GM12872 (cell line): ENCODE measurements at regions not wholly inside any gene's neighbourhood (a gene's known extent, or its start where the extent isn't known, plus 50 kb on each side); places are given as distances from the start of the nearest gene placed in this dataset.

ENCODE experiments used
- CTCF ChIP-seq: IDR thresholded peaks from 3 replicates; pipeline ENCODE4 v1.5.1; 2011; ENCODE audit warnings: low read depth, mild to moderate bottlenecking, low read length, moderate library complexity; ENCODE audit not compliant: insufficient read depth

DNA sequence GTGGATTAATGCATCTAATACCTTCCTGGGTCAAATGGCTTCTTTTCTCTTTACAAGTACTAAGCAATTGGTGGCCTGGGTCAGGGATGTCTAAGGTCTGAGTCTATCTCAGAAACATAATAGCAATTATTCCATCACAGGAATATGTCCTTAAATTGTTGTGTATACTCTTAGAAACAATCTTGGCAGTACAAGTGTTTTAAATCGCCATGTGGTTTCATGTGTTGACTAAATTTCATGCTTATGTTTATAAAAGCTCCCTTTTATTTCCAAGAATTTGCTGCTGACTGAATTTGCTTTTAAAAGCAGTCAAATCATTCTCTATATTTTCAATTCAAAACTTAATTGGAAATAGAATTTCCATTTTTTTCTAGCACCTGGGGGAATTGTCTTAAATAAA lies 125.3 kb upstream of the PACRGL start:
- no peak for TF ChIP-seq CTCF

- no peak for TF ChIP-seq CTCF
Observed at GRCh38 chr4:20575486-20575885, 124.8 kb upstream of the PACRGL start.

DNA sequence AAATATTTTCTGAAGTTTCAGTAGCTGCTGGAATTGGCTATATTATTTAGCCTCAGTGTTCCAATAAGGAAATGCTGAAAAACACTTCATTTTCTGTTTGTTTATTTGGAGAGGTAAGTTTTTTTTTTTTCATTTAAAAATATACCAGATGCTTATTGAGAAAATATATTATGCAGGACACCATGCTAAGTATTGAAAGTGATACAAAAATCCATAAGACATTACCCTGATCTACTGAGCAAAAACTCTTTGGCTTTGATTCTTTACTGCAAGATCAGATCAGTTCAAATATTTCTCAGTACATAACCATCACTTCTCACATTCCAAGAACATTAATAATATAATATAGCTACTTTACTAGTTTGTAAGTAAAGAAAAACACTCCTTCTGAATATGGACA lies 123.4 kb upstream of the PACRGL start:
- TF ChIP-seq CTCF = no peak

DNA sequence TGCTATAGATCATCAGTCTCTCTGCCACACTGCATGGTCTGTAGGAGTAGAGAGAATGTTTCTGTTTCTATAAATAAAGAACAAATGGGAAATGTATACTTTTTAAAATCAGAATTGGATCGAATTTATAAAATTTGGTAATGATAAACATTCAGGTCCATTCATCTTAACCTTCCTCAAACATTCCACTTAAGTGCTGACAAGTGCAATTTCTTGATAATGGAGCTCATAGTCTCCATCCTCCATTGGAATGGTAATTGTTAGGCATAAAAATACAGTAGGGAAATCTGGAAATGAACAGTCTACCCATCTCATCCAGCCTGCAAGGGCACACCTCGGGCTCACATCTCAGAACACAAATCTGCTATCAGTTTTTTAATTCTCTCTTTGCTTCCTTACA lies 122.6 kb upstream of the PACRGL start:
- no peak for TF ChIP-seq CTCF

DNA sequence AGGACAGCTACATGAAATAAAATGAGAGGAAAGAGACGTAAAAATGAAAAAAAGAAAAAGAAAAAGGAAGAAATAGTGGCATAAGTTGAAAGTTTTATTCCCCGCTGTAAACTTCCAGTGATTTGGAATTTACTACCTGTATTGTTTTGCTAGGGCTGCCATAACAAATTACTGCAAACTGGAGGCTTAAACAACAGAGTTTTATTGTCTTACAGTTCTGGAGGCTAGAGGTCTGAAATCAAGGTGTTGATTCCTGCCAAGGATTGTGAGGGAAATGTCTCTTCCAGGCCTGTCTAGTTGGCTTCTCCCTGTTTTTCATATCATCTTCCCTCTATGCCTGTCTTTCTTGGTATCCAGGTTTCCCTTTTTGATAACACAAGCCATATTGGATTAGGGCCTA lies 119.4 kb upstream of the PACRGL start:
- TF ChIP-seq CTCF = no peak

DNA sequence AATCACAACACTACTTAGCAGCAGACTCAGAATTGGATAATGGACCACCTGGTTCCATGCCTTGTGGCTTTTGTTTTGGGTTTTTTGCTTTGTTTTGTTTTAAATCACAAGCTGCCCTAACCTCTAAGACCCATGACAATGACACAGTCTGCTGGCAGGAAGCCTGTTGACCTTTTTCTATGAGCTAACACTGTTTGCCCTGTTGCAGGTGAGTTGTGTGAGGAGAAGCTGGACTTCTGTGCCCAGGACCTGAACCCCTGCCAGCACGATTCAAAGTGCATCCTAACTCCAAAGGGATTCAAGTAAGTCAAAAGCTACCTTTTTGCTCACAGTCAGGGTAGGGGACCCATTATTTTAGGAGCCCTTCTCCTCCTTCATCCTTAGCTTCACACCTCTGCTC lies 110.8 kb upstream of the PACRGL start:
- no peak for TF ChIP-seq CTCF

DNA sequence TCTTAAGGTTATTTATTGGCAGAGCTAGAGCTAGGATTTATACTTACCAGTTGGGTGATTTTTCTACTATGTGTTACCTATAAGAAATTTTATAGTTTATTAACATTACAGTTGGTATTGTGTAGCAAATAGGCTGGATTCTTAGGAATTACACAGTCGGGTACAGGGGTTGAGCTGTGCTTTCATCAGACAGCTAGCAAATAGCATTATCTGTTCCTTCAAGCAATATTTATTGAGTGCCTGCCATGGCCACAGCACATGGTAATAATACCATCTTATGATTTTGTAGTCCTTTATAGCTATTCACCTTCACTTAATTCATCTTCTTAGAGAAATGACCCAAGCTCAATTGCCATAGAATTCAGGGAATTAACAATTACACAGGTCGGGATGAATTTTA lies 109.4 kb upstream of the PACRGL start:
- TF ChIP-seq CTCF = no peak

- no peak for TF ChIP-seq CTCF
Observed at GRCh38 chr4:20591571-20591970, 108.7 kb upstream of the PACRGL start.
